Testis (tissue), 2 donors: ENCODE measurements at regions not wholly inside any gene's neighbourhood (a gene's known extent, or its start where the extent isn't known, plus 50 kb on each side); places are given as distances from the start of the nearest gene placed in this dataset.

ENCODE experiments used
- CTCF ChIP-seq, 3 experiments: fragments of 450-650 bp in 2 of 3; fragments of 200-600 bp in 1 of 3; sonication (generic) in 1 of 3; IDR thresholded peaks; one replicate each; pipeline ENCODE4 v1.5.1; 2016 to 2019; ENCODE audit warnings: antibody characterized with exemption in 3 of 3, mild to moderate bottlenecking in 2 of 3, moderate library complexity in 1 of 3
- POLR2A ChIP-seq: fragments of 450-650 bp; IDR thresholded peaks from one replicate; pipeline ENCODE4 v1.6.1; 2017; ENCODE audit warnings: antibody characterized with exemption, mild to moderate bottlenecking, moderate library complexity

GRCh38 chr15:95580121-95580520 lies 750.4 kb upstream of the NR2F2 start:
- no peak for TF ChIP-seq CTCF (IDR thresholded peaks at IDR 0.05)
- TF ChIP-seq POLR2A = no peak
